H9 (cell line): ENCODE measurements at regions not wholly inside any gene's neighbourhood (a gene's known extent, or its start where the extent isn't known, plus 50 kb on each side); places are given as distances from the start of the nearest gene placed in this dataset.

Experiments
- DNase-seq: peaks from one replicate; pipeline ENCODE4 v3.0.0-alpha.2; 2017
- H2AFZ ChIP-seq: one replicate; pipeline ENCODE4 v1.6.1; 2013; ENCODE audit warnings: mild to moderate bottlenecking, low read length, control low read depth, moderate library complexity
- H2AK5ac ChIP-seq: 2 replicates; pipeline ENCODE4 v1.6.1; 2013; ENCODE audit warnings: low read length, control low read depth, mixed read lengths; ENCODE audit not compliant: insufficient read length
- H2BK120ac ChIP-seq: one replicate; pipeline ENCODE4 v1.6.1; 2013; ENCODE audit warnings: low read depth, mild to moderate bottlenecking, low read length, control low read depth, inconsistent platforms; ENCODE audit not compliant: poor library complexity, severe bottlenecking
- H2BK12ac ChIP-seq: 2 replicates; pipeline ENCODE4 v1.6.1; 2013; ENCODE audit warnings: low read length, control low read depth, mixed read lengths, low read depth; ENCODE audit not compliant: insufficient read length
- H2BK15ac ChIP-seq: 2 replicates; pipeline ENCODE4 v1.6.1; 2013; ENCODE audit warnings: low read depth, low read length, control low read depth
- H2BK20ac ChIP-seq: one replicate; pipeline ENCODE4 v1.6.1; 2013; ENCODE audit warnings: low read depth, mild to moderate bottlenecking, low read length, control low read depth, inconsistent platforms; ENCODE audit not compliant: poor library complexity, severe bottlenecking
- H2BK5ac ChIP-seq: 2 replicates; pipeline ENCODE4 v1.6.1; 2013; ENCODE audit warnings: low read length, control low read depth, mixed read lengths; ENCODE audit not compliant: insufficient read length
- H3K14ac ChIP-seq: 2 replicates; pipeline ENCODE4 v1.6.1; 2013; ENCODE audit warnings: low read length, control low read depth; ENCODE audit not compliant: insufficient read depth
- H3K18ac ChIP-seq: 2 replicates; pipeline ENCODE4 v1.6.1; 2013; ENCODE audit warnings: low read depth, mild to moderate bottlenecking, mixed read lengths, low read length, control low read depth; ENCODE audit not compliant: insufficient read length
- H3K23ac ChIP-seq: 2 replicates; pipeline ENCODE4 v1.6.1; 2013; ENCODE audit warnings: low read length, control low read depth, mixed read lengths, low read depth; ENCODE audit not compliant: insufficient read length
- H3K23me2 ChIP-seq: 2 replicates; pipeline ENCODE4 v1.6.1; 2013; ENCODE audit warnings: low read depth, mild to moderate bottlenecking, mixed read lengths, low read length, control low read depth; ENCODE audit not compliant: insufficient read length, poor library complexity, severe bottlenecking
- H3K27ac ChIP-seq: 2 replicates; pipeline ENCODE4 v1.5.1; 2013; ENCODE audit warnings: low read length, control low read depth, mixed read lengths, low read depth; ENCODE audit not compliant: insufficient read length
- H3K27me3 ChIP-seq: 2 replicates; pipeline ENCODE4 v1.6.1; 2013; ENCODE audit warnings: low read length, control low read depth, inconsistent platforms; ENCODE audit not compliant: insufficient read depth
- H3K4ac ChIP-seq: 2 replicates; pipeline ENCODE4 v1.6.1; 2013; ENCODE audit warnings: low read depth, mild to moderate bottlenecking, control low read depth, inconsistent platforms, low read length, moderate library complexity
- H3K4me1 ChIP-seq: 2 replicates; pipeline ENCODE4 v1.6.1; 2013; ENCODE audit warnings: low read length, control low read depth, inconsistent platforms; ENCODE audit not compliant: insufficient read depth
- H3K4me2 ChIP-seq: 2 replicates; pipeline ENCODE4 v1.6.1; 2013; ENCODE audit warnings: low read length, control low read depth, mixed read lengths; ENCODE audit not compliant: insufficient read length, insufficient read depth
- H3K56ac ChIP-seq: 2 replicates; pipeline ENCODE4 v1.6.1; 2013; ENCODE audit warnings: low read depth, mild to moderate bottlenecking, mixed read lengths, low read length, control low read depth; ENCODE audit not compliant: insufficient read length
- H3K79me1 ChIP-seq: 2 replicates; pipeline ENCODE4 v1.6.1; 2013; ENCODE audit warnings: low read depth, mild to moderate bottlenecking, moderate library complexity, low read length, control low read depth, inconsistent platforms; ENCODE audit not compliant: insufficient read depth, poor library complexity, severe bottlenecking
- H3K79me2 ChIP-seq: 2 replicates; pipeline ENCODE4 v1.6.1; 2013; ENCODE audit warnings: low read length, control low read depth, inconsistent platforms; ENCODE audit not compliant: insufficient read depth
- H3K9ac ChIP-seq: 2 replicates; pipeline ENCODE4 v1.6.1; 2013; ENCODE audit warnings: low read length, control low read depth, mixed read lengths; ENCODE audit not compliant: insufficient read length; ENCODE audit errors: extremely low read depth
- H3K9me3 ChIP-seq: one replicate; pipeline ENCODE4 v1.6.1; 2013; ENCODE audit warnings: low read depth, low read length, inconsistent platforms; ENCODE audit not compliant: control insufficient read depth
- H3T11ph ChIP-seq: one replicate; pipeline ENCODE4 v1.6.1; 2013; ENCODE audit warnings: mild to moderate bottlenecking, low read length, control low read depth, inconsistent platforms
- H4K20me1 ChIP-seq: one replicate; pipeline ENCODE4 v1.6.1; 2013; ENCODE audit not compliant: control insufficient read depth, insufficient read length, insufficient read depth
- H4K5ac ChIP-seq: 2 replicates; pipeline ENCODE4 v1.6.1; 2013; ENCODE audit warnings: low read depth, mild to moderate bottlenecking, mixed read lengths, low read length, control low read depth; ENCODE audit not compliant: insufficient read length
- H4K8ac ChIP-seq: replicated peaks from 2 replicates; pipeline ENCODE4 v1.6.1; 2013; ENCODE audit warnings: low read length, control low read depth, mixed read lengths, low read depth; ENCODE audit not compliant: insufficient read length
- H4K91ac ChIP-seq: 2 replicates; pipeline ENCODE4 v1.6.1; 2013; ENCODE audit warnings: low read depth, mild to moderate bottlenecking, moderate library complexity, mixed read lengths, low read length, control low read depth; ENCODE audit not compliant: insufficient read length
- H3K27ac Mint-ChIP-seq, 3 experiments: 2 replicates in 2 of 3; 3 replicates in 1 of 3; pipeline ENCODE4 v1.8.0; 2020 to 2021; ENCODE audit warnings: mixed read lengths in 3 of 3, mild to moderate bottlenecking in 1 of 3, moderate library complexity in 1 of 3
- H3K27me3 Mint-ChIP-seq: 2 replicates; pipeline ENCODE4 v1.8.0; 2021; ENCODE audit warnings: low read depth, mild to moderate bottlenecking, moderate library complexity, mixed read lengths
- H3K36me3 Mint-ChIP-seq, 3 experiments: 2 replicates in 2 of 3; 3 replicates in 1 of 3; pipeline ENCODE4 v1.8.0; 2020 to 2021; ENCODE audit warnings: low read depth in 3 of 3, mixed read lengths in 3 of 3; ENCODE audit not compliant: insufficient read depth in 1 of 3
- H3K4me1 Mint-ChIP-seq, 2 experiments: 2 replicates each; pipeline ENCODE4 v1.8.0; 2020; ENCODE audit warnings: mixed read lengths in 2 of 2
- H3K4me3 Mint-ChIP-seq, 2 experiments: 2 replicates in 1 of 2; 3 replicates in 1 of 2; pipeline ENCODE4 v1.8.0; 2020 to 2021; ENCODE audit warnings: mild to moderate bottlenecking in 2 of 2, mixed read lengths in 2 of 2, moderate library complexity in 1 of 2
- H3K9me3 Mint-ChIP-seq, 2 experiments: 2 replicates in 1 of 2; 3 replicates in 1 of 2; pipeline ENCODE4 v1.8.0; 2020; ENCODE audit warnings: mild to moderate bottlenecking in 2 of 2, mixed read lengths in 2 of 2, moderate library complexity in 1 of 2
- CTCF ChIP-seq: fragments of 200-600 bp; sonication (generic); conservative IDR thresholded peaks from 3 replicates; pipeline ENCODE4 v1.8.0; 2021; ENCODE audit warnings: antibody characterized with exemption, mild to moderate bottlenecking
- WGBS: extraction: QIAGEN DNeasy Blood & Tissue Kit; methylation state at CpG from one replicate; pipeline ENCODE4 v1.1.7; 2013; ENCODE audit warnings: missing lambda C conversion rate, low lambda C conversion rate, mixed read lengths; ENCODE audit not compliant: insufficient read length; ENCODE audit errors: extremely low coverage; 5-methylcytosine and 5-hydroxymethylcytosine counted together

GRCh38 chr13:82292334-82292733 lies 1589.9 kb downstream of the SLITRK1 start:
- Histone ChIP-seq H3K4me1 (no peaks in the 10 kb centered on the region), H2AFZ (no peak overlapping the region), H2BK15ac (no peak overlapping the region), H3K79me2 (no peaks in the 10 kb centered on the region), H3T11ph (no peak overlapping the region), H3K56ac (no peak overlapping the region), H3K9me3 (no peaks in the 10 kb centered on the region), H3K14ac (no peak overlapping the region), H3K79me1 (no peaks in the 10 kb centered on the region), H4K91ac (no peak overlapping the region), H3K4ac (no peak overlapping the region), H3K18ac (no peak overlapping the region), H3K4me2 (no peak overlapping the region), H3K23ac (no peak overlapping the region), H2BK12ac (no peak overlapping the region), H2BK20ac (no peak overlapping the region), H4K20me1 (no peaks in the 10 kb centered on the region), H4K8ac (no peak overlapping the region), H2BK120ac (no peak overlapping the region), H2AK5ac (no peak overlapping the region), H3K27ac (no peak overlapping the region), H3K9ac (no peak overlapping the region), H3K27me3 (no peaks in the 10 kb centered on the region), H2BK5ac (no peak overlapping the region), H4K5ac (no peak overlapping the region), H3K23me2 (no peaks in the 10 kb centered on the region)
- Mint-ChIP-seq H3K4me3 (no peak overlapping the region), H3K27me3 (no peaks in the 10 kb centered on the region; the same call in 1 of the 2 replicates), H3K27ac (no peak overlapping the region), H3K4me1 (peaks cover 0 to 4% of the 10 kb centered on the region in 2 experiments; a peak in 1 of 4 replicates), H3K9me3 (peaks cover 0 to 7% of the 10 kb centered on the region in 2 experiments; a peak in 2 of 5 replicates), H3K36me3 (no peaks in the 10 kb centered on the region)
- no peak for TF ChIP-seq CTCF
- WGBS, result no CpG with 5 or more reads among the region's 2 CpGs
- DNase-seq, result no peak
